CD4-positive, alpha-beta T cell treated with Interleukin-4 for 1 hour (primary cell): ENCODE measurements at regions not wholly inside any gene's neighbourhood (a gene's known extent, or its start where the extent isn't known, plus 50 kb on each side); places are given as distances from the start of the nearest gene placed in this dataset.
"Not testable (repeated sequence)": the region's sequence is repeated elsewhere in the genome, so short reads cannot be mapped to it uniquely, and the experiment has no call there.

ENCODE experiments used
- DNase-seq, 2 donors: peaks; one replicate each; pipeline ENCODE4 v3.0.0-alpha.2; 2020 to 2022

DNA sequence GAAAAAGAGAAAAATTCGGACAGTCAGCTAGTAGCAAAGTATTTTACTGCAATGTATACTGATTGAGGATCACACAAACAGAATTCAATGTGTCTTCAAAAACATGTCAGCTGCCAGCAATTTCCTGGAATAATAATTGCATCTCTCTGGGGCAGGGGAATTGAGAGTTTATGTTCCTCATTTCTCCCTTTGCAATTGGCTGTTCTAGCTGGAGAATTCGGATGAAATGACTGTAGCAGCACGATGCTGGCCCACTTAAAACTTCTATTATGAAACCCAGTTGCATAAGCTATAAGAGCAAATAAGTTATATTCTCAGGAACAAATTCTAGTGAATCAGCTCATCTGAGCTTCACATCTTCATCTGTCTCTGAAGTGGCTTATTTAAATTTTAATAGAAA is 99.9 kb upstream of the CPEB2 start:
- no peak for DNase-seq

DNA sequence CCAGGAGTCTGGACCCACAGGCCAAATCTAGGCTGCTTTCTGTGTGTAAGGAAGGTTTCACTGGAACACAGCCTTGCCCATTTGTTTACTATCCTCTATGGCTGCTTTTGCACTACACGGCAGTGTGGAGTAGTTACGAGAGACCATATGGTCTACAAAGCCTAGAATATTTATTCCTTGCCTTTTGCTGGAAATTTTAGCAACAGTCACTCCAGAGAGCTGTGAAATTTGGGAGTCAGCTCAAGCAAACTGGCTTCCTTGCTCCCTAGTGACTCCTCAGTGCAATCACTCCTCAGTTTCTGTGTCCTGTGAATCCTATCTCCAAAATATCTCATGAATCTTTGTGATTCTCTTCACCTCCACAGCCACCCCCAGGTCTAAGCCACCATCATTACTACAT is 99.0 kb upstream of the CPEB2 start:
- DNase-seq: no peak

DNA sequence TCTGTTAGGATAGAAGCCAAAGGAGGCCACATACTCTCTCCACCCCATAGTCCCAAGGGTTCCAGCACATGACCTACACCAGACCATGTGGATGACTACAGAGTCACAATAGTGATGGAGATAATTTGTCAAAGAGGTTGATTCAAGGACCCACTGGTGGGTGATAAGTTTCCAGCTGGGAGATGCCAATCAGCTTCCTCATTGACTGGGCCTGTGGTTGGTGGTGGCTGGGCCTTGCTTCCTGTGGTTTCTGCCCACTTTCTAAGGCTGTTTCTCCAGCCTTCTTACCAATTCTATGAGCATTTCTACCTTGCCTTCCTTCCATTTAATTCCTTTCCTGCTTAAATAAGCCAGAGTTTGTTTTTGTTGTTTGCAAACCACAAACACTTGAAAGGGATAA is 95.5 kb upstream of the CPEB2 start:
- DNase-seq: no peak

DNA sequence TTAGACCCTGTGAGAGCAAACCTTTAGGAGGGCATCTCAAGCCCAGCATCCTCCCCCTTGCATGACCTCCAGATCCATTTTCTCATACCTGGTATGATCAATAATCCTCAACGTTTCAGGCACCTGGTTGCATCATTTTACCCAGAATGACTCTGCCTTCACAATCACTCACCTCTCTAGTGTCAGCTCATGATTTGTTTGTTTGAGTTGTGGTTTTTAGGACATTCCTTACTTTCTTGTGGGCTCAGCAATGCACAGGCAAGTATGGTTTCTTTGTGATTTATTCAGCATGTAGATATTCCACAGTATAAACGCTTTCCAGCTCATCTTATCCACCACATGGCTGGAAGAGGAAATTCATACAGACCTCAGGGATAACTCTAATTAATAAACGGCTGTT is 93.6 kb upstream of the CPEB2 start:
- no peak for DNase-seq

DNA sequence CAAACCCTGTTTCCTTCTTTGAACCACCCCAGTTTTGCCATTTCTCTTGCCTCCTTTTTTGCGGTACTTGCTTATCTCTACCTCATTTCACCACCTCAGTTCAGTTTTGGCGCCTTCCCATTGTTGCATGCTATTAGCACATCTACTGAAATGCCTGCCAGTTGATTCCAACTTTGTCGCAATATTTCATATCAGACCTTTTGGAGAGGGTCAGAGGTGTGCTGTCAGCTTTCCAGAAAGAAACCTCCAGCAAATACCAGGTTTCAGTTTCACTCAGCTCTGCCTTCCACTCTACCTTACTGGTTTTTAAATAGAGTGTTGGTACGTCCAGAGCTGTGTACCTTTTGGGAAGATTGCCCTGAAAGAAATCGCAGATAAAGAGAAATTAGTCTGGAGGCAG is 91.9 kb upstream of the CPEB2 start:
- no peak for DNase-seq

DNA sequence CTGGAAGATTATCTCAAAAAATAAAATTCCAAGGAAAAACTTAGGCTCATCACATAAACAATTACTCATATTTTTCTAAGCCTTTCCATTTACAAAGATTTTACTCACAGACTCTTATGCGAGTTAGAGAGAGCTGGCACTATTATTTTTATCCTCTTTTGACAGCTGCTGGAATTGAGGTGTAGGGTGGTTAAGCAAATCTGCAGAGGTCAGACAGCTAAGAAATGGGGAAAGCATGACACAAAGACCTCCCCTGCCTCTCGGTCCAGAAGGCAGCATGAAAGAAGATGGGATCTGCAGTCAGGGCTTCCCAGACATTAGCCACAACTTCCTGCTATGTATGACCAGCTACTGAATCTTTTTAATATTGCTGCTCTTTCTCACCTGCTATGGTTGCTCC is 89.9 kb upstream of the CPEB2 start:
- no peak for DNase-seq

DNA sequence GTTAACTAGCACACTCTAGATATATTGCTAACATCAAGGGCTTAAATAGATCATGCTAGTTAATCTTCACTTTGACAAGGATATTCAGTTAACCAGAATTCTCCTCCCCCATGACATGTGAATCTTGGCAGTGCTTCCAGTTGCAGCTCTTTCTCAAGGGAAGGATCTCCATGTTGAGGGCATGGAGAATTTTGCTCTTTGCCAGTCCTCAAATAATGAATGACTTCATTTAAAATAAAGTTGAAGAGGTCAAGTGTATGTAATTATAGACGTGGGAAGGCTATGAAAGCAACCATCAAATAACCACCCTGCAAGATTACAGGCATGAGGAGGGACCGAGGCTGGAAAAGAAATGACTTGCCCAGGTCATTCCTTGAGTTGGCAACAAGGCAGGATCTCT is 87.3 kb upstream of the CPEB2 start:
- DNase-seq: no peak

DNA sequence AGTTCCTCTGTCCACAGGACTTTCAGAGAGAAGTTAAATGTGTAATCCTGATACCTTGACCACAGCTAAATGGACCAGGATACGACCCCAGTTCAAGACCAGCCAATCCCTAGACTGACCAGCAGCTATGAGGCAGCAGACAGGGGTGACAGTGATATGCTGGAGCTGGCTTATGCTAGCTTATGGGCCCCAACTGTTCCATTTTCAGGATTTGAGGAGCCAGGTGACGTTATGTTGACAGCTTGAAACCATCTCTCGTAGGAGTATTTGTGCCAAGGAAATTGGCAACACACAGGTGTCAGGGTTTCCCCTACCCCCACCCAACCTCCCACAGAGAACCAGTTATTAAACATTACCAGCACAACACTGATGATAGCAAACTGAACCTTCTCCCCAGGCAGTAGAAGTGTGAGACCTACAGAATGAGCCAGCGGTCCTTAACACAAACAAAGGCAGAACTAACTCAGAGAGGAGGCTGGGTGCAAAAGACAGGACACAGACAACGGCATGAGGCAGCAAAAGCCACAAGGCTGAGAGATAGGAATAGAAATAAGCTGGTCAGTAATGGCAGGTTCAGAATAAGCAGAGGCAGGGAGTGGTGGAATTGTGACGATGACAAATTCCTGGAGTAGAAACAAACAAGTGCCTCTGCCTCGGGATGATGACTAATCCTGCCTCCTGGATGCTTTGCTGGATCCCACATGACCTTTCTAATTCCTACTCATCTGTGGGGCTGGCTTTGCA is 85.6 kb upstream of the CPEB2 start:
- DNase-seq: no peak

DNA sequence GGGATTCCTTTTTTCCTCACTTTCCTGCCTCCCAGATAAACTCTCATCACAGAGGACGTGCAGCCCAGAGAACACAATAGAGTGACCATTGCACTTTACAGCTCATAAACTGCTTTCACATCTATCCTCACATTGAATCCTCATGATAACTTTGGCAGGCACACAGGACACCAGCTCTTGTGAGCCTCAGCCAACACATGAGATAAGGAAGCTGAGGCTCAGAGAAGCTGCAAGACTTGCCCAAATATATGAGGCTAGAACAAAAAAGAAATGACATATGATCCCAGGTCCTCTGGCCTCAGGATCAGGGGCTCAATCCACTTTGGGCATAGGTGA is 85.0 kb upstream of the CPEB2 start:
- DNase-seq: no peak

DNA sequence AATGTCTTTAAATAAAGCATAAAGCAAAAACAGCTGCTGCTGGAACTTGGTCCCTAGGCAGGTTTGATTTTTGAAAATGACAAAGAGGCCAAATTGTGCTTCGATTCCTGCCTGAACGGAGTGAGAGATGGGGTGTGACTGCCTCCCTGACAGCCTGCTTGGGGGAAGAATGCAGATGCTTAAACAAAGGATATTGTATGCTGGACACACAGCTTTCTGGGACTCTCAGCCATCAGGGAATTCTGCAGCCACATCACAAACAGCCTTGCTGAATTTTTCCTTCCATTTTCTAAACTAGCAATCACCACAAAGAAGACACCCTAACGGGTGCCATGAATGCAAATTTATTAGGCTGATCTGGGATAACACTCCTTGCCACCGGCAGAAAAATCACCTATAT is 83.9 kb upstream of the CPEB2 start:
- no peak for DNase-seq

DNA sequence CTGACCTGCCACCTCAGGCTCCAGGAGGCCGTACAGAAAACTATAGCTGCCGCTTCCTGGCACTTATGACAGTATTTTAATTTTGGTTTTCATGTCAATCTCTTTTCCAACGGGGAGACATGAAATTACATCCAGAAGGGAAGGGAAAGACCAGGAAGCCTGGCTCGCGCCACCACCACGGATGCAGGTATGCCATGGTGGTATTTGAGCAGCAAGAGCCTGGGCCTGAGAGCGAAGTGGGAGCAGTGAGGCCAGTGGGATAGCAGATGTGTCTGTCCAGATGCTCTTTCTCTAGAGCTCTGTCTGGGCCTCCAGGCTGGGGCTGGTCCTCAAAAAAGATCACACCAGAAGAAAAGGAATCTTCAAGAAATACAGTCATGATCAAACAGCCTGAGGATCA is 82.5 kb upstream of the CPEB2 start:
- DNase-seq: no peak

DNA sequence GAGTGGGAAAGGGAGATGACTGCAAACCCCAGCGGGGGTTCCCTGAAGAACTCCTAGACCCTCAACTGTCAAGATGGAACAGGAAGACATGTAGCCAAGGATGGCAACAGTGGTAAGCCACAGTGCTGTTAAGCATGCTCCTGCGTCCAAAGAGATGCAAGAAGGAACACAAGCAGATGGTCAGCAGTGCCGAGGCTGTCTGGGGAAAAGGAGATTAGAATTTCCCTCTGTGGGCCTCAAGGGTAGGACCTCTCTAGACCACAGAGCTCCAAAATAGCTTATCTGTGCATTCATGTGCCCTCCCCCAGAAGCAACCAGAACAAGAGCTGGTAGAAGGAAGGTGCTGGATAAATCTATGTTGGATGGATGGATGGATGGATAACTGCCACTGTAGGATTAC is 82.0 kb upstream of the CPEB2 start:
- DNase-seq: no peak

DNA sequence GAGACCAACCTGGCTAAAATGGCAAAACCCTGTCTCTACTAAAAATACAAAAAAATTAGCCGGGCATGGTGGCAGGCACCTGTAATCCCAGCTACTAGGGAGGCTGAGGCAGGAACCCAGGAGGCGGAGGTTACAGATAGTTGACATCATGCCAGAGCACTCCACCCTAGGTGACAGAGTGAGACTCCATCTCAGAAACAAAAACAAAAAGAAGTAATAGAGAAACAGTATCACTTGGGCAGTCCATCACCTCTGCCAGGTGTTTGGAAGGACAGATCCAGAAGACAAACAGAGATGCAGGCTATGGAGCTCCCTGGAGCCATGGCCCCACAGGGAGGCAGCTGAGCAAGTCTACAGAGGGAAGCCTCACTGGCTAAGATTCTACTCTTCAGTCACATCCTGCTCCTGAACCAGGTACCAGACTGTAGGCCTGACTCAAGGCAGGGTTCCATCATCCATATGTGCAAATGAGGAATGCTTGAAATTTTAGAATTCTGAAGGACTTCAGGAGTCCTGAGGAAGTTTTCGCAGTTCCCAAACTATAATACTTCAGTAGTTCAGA is 81.4 kb upstream of the CPEB2 start:
- no peak for DNase-seq

DNA sequence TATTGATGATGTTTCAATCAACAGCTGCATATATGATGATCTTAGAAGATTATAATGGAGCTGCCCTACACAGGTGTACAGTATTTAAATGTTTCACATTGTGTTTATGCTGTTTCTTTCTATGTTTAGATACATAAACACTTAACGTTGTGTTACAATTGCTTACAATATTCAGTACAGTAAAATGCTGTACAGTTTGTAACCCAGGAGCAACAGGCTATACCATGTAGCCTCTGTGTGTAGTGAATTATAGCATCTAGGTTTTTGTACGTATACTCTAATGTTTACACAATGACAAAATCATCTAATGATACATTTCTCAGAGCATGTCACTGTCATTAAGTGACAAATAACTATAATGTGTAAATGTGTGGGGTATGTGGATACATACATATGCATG is 80.5 kb upstream of the CPEB2 start:
- not testable (repeated sequence) for DNase-seq

DNA sequence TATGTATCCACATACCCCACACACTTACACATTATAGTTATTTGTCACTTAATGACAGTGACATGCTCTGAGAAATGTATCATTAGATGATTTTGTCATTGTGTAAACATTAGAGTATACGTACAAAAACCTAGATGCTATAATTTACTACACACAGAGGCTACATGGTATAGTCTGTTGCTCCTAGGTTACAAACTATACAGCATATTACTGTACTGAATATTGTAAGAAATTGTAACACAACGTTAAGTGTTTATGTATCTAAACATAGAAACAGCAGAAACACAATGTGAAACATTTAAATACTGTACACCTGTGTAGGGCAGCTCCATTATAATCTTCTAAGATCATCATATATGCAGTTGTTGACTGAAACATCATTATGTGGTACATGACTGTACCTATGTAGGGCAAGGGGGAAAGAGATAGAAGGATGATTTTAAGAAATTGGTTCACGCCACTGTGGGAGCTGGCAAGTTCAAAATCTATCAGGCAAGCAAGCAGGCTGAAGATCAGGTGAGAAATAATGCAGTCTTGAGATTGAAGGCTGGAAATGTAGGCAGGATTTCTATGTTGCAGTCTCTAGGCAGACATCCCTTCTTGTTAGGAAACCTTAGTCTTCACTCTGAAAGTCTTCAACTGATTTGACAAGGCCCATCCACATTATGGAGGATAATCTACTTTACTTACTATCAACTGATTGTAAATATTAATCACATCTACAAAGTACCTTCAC is 78.0 kb upstream of the CPEB2 start:
- DNase-seq: no peak

DNA sequence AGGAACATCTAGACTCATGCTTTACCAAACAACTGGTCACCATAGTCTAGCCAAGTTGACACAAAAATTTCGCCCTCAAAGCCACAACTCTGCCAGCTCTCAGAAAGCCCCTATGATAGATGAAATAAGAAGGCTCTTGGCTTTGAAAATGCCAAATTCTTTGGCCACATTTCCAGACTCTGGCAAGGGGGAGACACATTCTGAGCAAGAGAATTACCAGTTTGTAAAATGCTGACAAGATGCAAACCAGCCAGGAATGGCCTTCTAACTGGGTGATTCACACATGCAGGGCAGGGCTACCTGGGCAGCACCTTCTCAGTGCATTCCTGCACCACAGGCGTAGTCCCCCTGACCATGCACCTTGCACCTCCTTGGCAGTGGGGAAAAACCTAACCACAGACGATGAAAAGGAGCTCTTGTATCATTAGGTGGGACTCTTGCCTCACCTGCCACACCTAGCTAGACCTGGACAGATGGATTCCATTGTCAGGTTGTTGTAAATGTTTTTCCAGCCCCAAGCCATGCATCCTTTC is 77.4 kb upstream of the CPEB2 start:
- no peak for DNase-seq

DNA sequence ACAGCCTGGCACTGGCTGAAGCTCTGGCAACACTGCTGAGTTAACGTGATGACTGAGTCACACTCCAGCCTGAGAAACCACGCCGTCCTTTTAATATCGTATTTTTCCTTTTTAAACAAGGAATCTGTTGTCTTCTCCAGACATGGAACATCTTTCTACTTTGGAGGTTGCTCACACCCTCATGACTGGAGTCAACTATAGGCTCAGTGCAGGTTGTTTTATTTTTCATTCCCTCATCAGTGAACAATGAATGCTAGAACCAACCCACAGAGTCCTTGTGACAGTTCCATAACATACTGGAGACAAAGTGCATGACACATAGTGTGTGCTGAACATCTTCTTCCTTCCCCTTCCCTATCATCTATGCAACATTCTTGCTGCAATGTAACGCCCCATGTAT is 76.8 kb upstream of the CPEB2 start:
- DNase-seq: no peak

DNA sequence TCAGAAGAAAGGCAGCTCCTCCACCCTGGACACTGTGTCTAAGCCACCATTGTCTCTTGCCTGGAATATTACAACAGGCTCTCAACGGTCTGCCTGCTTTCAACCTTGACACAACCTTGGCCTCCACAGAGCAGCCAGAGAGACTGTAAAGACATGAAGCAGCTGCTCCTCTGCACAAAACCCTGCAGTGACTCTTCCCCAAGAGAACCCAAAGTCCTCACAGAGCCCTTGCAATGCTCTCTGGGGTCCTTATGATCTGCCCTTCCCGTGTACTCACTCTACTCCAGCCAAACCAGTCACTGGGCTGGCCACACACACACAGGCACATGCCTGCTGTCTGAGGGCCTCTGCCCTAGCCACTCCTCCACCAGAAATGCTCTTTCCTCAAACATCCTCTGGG is 75.9 kb upstream of the CPEB2 start:
- no peak for DNase-seq

DNA sequence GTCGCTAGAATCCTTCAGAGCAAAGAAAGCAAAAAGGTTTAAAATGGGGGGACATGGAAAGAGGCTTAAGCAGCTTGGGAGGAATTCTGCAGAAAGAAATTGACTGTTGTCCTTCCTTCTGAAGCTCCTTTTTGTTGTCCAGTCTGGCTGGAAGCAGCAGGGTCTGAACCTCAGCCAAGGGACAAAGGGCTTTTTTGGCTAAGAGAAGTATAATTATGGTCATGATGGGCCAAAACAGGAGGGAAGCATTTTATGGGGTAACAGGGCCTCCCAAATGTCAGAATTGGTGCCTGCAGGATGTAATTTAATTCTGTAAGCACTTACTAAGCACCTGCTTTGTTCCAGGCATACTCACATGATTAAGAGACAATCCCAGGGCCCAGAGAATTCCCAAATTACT is 74.2 kb upstream of the CPEB2 start:
- no peak for DNase-seq

DNA sequence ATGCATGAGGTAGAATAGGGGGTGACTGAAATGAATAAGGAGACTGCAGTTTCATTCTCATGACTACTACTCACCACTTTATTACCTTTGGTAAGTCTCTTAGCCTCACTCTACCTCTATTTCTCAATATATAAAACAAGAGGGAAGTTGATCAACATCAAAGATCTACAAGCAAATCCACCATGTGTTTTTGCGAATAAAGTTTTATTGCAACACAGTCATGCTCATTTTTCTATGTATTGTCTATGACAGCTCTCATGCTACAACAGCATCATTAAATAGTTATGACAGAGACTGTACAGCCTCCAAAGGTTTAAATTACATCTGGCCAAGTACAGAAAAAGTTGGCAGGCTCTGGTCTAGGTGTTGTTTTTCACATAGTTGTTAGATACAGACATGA is 72.6 kb upstream of the CPEB2 start:
- DNase-seq: no peak

DNA sequence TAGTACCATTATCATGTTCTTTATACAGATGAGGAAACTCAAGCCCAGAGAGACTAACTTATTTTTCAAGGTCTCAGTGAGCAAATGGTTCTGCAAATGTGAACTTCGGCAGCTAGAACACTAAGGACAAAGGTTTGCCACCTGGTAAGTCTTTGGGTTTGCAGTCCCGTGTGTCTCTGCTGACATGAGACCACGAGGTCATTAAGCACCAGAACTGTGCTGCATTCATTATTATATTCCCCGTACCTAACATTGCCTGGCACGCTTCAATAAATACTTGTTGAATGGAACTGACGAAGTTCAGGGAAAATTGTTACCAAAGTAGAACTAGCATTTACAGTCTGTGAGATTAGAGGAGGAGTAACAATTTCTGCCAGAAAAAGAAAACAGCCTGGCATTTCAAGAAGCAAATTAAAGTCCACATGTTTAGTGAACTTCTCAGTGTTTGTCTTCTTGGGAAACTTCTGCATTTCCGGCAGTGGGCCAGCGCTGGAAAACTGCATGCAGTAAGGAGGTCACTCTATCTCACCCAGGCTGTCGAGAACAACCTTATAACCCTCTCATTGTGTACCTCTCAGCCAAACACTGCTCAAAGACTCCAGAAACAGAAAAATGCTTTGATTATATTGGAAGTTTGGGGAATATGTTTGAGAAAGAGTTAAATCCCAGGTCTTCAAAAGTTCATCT is 67.4 kb upstream of the CPEB2 start:
- DNase-seq: no peak

DNA sequence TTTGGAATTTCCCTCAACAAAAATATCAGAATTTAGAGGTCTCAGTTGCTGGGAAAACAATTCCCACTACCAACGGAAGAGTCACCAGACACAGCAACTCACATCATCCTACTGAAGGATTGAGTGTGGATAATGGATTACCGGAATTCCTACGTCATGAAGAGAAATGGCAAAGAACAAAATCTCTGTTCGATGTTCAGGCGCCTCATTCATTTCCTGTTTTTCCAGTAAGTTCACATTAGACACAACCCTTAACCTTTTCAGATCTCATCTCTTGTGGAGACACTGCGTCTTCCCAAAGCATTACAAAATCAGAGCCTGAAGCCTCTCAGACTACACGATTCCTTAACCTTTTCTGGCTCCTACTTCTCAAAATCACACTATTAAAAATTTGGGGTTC is 58.5 kb upstream of the CPEB2 start:
- no peak for DNase-seq

DNA sequence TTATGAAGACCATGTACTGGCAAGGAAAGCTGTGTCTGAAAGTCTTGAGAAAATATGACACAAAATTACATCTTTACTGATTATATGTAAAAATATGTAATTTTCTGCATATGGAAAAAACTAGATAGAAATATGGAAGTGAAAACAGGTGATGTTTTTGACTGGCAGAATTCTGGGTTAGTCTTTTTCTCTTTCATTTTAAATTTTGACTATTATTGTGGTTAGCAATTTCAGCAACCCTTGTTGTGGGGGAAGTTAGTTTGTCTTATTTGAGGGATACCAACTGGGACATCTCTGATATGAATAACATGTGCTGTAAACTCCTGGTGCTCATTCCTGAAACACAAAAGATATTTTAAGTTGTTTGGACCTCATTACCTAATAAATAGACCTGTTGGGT is 49.9 kb upstream of the CPEB2 start:
- DNase-seq: no peak
